HL-60 (cell line): ENCODE measurements at regions not wholly inside any gene's neighbourhood (a gene's known extent, or its start where the extent isn't known, plus 50 kb on each side); places are given as distances from the start of the nearest gene placed in this dataset.

ENCODE experiments used
- CTCF ChIP-seq: IDR thresholded peaks from one replicate; pipeline ENCODE4 v1.5.1; 2011; ENCODE audit warnings: low read length, control low read depth, inconsistent platforms; ENCODE audit not compliant: insufficient read depth
- GABPA ChIP-seq: IDR thresholded peaks from 2 replicates; pipeline ENCODE4 v1.6.1; 2012; ENCODE audit warnings: low read depth
- POLR2AphosphoS5 ChIP-seq: IDR thresholded peaks from 2 replicates; pipeline ENCODE4 v1.6.1; 2012; ENCODE audit warnings: low read depth
- REST ChIP-seq: IDR thresholded peaks from 2 replicates; pipeline ENCODE4 v1.6.1; 2012; ENCODE audit warnings: low read depth; ENCODE audit not compliant: insufficient replicate concordance

GRCh38 chr12:83805873-83806272 lies 1106.7 kb downstream of the SLC6A15 start:
- no peak for TF ChIP-seq CTCF
- TF ChIP-seq POLR2AphosphoS5 = no peak
- no peak for TF ChIP-seq GABPA
- TF ChIP-seq REST = no peak
